Smooth muscle cell (in vitro differentiated cells): ENCODE measurements at regions not wholly inside any gene's neighbourhood (a gene's known extent, or its start where the extent isn't known, plus 50 kb on each side); places are given as distances from the start of the nearest gene placed in this dataset.

Experiments
- DNase-seq: peaks from one replicate; lab custom pipeline; 2025; ENCODE audit not compliant: unreplicated experiment; lab: John Stamatoyannopoulos, UW
- H2AFZ ChIP-seq: fragments of 200-600 bp; sonication (generic); 2 replicates; pipeline ENCODE4 v1.6.0; 2016; ENCODE audit warnings: antibody characterized with exemption, low read depth, mild to moderate bottlenecking
- H3F3A ChIP-seq: fragments of 200-600 bp; sonication (generic); 2 replicates; pipeline ENCODE4 v1.6.0; 2017; ENCODE audit warnings: antibody characterized with exemption, low read depth
- H3K27ac ChIP-seq: fragments of 200-600 bp; sonication (generic); 2 replicates; pipeline ENCODE4 v1.5.1; 2016; ENCODE audit warnings: low read depth, mild to moderate bottlenecking
- H3K27me3 ChIP-seq: fragments of 200-600 bp; sonication (generic); 2 replicates; pipeline ENCODE4 v1.6.1; 2016; ENCODE audit warnings: low read depth, mild to moderate bottlenecking
- H3K36me3 ChIP-seq: fragments of 200-600 bp; sonication (generic); 2 replicates; pipeline ENCODE4 v1.5.1; 2016; ENCODE audit warnings: low read depth
- H3K4me1 ChIP-seq: fragments of 200-600 bp; sonication (generic); 2 replicates; pipeline ENCODE4 v1.5.1; 2016; ENCODE audit warnings: low read depth
- H3K4me2 ChIP-seq: fragments of 200-600 bp; sonication (generic); 2 replicates; pipeline ENCODE4 v1.6.0; 2016; ENCODE audit warnings: mild to moderate bottlenecking
- H3K4me3 ChIP-seq: fragments of 200-600 bp; sonication (generic); 2 replicates; pipeline ENCODE4 v1.5.1; 2016; ENCODE audit warnings: mild to moderate bottlenecking
- H3K79me2 ChIP-seq: fragments of 200-600 bp; sonication (generic); 2 replicates; pipeline ENCODE4 v1.6.0; 2016; ENCODE audit warnings: low read depth, mild to moderate bottlenecking
- H3K9ac ChIP-seq: fragments of 200-600 bp; sonication (generic); 2 replicates; pipeline ENCODE4 v1.6.0; 2016; ENCODE audit warnings: low read depth
- H3K9me3 ChIP-seq: fragments of 200-600 bp; sonication (generic); replicated peaks from 2 replicates; pipeline ENCODE4 v1.5.1; 2016; ENCODE audit warnings: low read depth
- H4K20me1 ChIP-seq: fragments of 200-600 bp; sonication (generic); 2 replicates; pipeline ENCODE4 v1.6.0; 2016; ENCODE audit warnings: low read depth
- CTCF ChIP-seq: fragments of 200-600 bp; sonication (generic); IDR thresholded peaks from 2 replicates; pipeline ENCODE4 v1.5.1; 2017; ENCODE audit warnings: borderline replicate concordance, mild to moderate bottlenecking, antibody characterized with exemption; ENCODE audit not compliant: insufficient read depth, poor library complexity, severe bottlenecking
- WGBS: methylation state at CpG from one replicate; pipeline ENCODE4 v1.1.7; 2016; ENCODE audit warnings: low lambda C conversion rate; 5-methylcytosine and 5-hydroxymethylcytosine counted together

- Histone ChIP-seq H3K9ac (no peak overlapping the region), H3K4me3 (no peak overlapping the region), H2AFZ (no peak overlapping the region), H4K20me1 (no peaks in the 10 kb centered on the region), H3K36me3 (no peaks in the 10 kb centered on the region), H3F3A (no peaks in the 10 kb centered on the region), H3K4me1 (no peaks in the 10 kb centered on the region), H3K27me3 (peaks cover 9% of the 10 kb centered on the region), H3K27ac (no peak overlapping the region), H3K4me2 (peak overlapping the region; percentile 44), H3K9me3 (no peaks in the 10 kb centered on the region), H3K79me2 (no peaks in the 10 kb centered on the region)
- DNase-seq, result no peak
- TF ChIP-seq CTCF, result no peak
- WGBS, result 39% methylated on average over 5 of the region's 5 CpGs
These were observed 262.2 kb upstream of the KLHL29 start for GRCh38 chr2:23122681-23123215.

DNA sequence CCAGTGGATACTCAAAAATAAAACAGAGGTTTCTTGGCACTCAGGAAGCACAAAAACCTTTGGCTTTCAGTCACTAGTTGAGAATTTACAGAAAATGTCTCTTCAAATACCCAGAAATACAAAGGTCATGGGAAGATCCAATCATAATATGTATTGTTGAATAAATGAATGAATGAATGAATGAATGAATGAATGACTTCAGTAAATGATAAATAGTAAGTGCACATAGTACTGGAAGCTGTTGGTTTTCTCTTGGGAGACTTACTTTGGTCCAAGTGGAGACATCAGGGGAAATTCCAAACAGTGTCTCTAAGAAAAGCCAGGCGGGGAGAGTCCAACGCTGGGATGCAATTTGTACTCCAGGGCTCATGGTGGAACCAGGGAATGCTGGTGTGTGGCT, 261.3 kb upstream of the KLHL29 start:
- DNase-seq, result no peak
- H3K27ac ChIP-seq, result no peak overlapping the region
- no peaks in the 10 kb centered on the region for H3F3A ChIP-seq
- no peaks in the 10 kb centered on the region for H4K20me1 ChIP-seq
- TF ChIP-seq CTCF, result no peak
- 89% methylated on average over 2 of the region's 2 CpGs for WGBS
- no peak overlapping the region for H3K4me2 ChIP-seq
- peaks cover 9% of the 10 kb centered on the region for H3K27me3 ChIP-seq
- no peaks in the 10 kb centered on the region for H3K36me3 ChIP-seq
- no peak overlapping the region for H3K9ac ChIP-seq
- no peaks in the 10 kb centered on the region for H3K4me1 ChIP-seq
- no peak overlapping the region for H2AFZ ChIP-seq
- H3K9me3 ChIP-seq, result no peaks in the 10 kb centered on the region
- H3K4me3 ChIP-seq, result no peak overlapping the region
- no peaks in the 10 kb centered on the region for H3K79me2 ChIP-seq

DNA sequence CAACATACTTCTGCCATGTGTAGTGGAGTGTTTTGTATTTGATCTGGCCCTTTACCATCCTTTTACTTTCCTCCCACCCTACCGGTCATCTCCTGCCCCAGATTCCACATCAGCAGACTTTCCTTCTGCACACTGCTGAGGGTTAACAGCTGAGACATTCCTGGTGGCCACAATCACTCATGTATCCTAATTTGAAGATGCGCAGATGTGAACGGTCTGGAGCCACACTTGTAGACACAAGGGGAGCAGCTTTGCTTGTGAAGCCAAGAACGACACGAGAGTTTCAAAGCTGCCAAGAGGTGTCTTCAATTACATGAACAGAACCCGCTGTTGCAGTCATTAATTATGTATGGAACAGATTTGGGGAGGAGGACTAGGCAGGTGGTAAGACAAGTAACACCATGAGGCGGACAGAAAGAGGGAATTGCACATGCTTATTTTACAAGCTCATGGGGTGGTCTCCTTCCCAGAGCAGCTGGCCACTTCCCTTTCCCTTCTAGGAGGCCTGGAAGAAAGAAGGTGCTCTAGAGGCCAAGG, 260.7 kb upstream of the KLHL29 start:
- Histone ChIP-seq H3K79me2 (no peaks in the 10 kb centered on the region), H3K4me1 (no peaks in the 10 kb centered on the region), H3K27ac (no peak overlapping the region), H3K4me2 (no peak overlapping the region), H2AFZ (no peak overlapping the region), H3K4me3 (no peak overlapping the region), H3F3A (no peaks in the 10 kb centered on the region), H3K27me3 (peaks cover 6% of the 10 kb centered on the region), H3K9me3 (no peaks in the 10 kb centered on the region), H3K36me3 (no peaks in the 10 kb centered on the region), H3K9ac (no peak overlapping the region), H4K20me1 (no peaks in the 10 kb centered on the region)
- no peak for TF ChIP-seq CTCF
- WGBS, result 81% methylated on average over 7 of the region's 7 CpGs
- no peak for DNase-seq

GRCh38 chr2:23127465-23127864, 257.5 kb upstream of the KLHL29 start:
- no peak overlapping the region for H3K4me2 ChIP-seq
- DNase-seq, result no peak
- no peaks in the 10 kb centered on the region for H3K9me3 ChIP-seq
- no peak overlapping the region for H3K4me3 ChIP-seq
- no peaks in the 10 kb centered on the region for H3F3A ChIP-seq
- H2AFZ ChIP-seq, result no peak overlapping the region
- H3K4me1 ChIP-seq, result no peaks in the 10 kb centered on the region
- TF ChIP-seq CTCF, result no peak
- H3K27ac ChIP-seq, result no peak overlapping the region
- no peaks in the 10 kb centered on the region for H3K36me3 ChIP-seq
- no peaks in the 10 kb centered on the region for H4K20me1 ChIP-seq
- H3K79me2 ChIP-seq, result no peaks in the 10 kb centered on the region
- WGBS, result 85% methylated on average over 4 of the region's 4 CpGs
- no peaks in the 10 kb centered on the region for H3K27me3 ChIP-seq
- H3K9ac ChIP-seq, result no peak overlapping the region
